NT2/D1 (cell line): ENCODE measurements at regions not wholly inside any gene's neighbourhood (a gene's known extent, or its start where the extent isn't known, plus 50 kb on each side); places are given as distances from the start of the nearest gene placed in this dataset.

ENCODE experiments used
- SUZ12 ChIP-seq: IDR thresholded peaks from 2 replicates; pipeline ENCODE4 v1.6.1; 2011; ENCODE audit not compliant: insufficient read length, insufficient read depth; ENCODE audit errors: extremely low read depth
- YY1 ChIP-seq: IDR thresholded peaks from 2 replicates; pipeline ENCODE4 v1.6.1; 2011; ENCODE audit not compliant: insufficient read length, insufficient read depth

- no peak for TF ChIP-seq SUZ12
- no peak for TF ChIP-seq YY1
These were observed 604.0 kb upstream of the SALL1 start for GRCh38 chr16:51755039-51755501.
